Loucy (cell line): ENCODE measurements at regions not wholly inside any gene's neighbourhood (a gene's known extent, or its start where the extent isn't known, plus 50 kb on each side); places are given as distances from the start of the nearest gene placed in this dataset.
A peak's percentile ranks its signal among the peaks of the same experiment; 100 is the strongest.

ENCODE experiments used
- H2AFZ ChIP-seq: fragments of 200-600 bp; sonication (generic); 2 replicates; pipeline ENCODE4 v1.6.0; 2016; ENCODE audit warnings: antibody characterized with exemption, mild to moderate bottlenecking, low read length, moderate library complexity
- H3F3A ChIP-seq: fragments of 200-600 bp; 2 replicates; pipeline ENCODE4 v1.6.0; 2016; ENCODE audit warnings: antibody characterized with exemption, low read depth, mild to moderate bottlenecking
- H3K27me3 ChIP-seq: fragments of 200-600 bp; sonication (generic); 2 replicates; pipeline ENCODE4 v1.6.1; 2014; ENCODE audit warnings: low read length, mild to moderate bottlenecking; ENCODE audit not compliant: insufficient read depth, poor library complexity, severe bottlenecking
- H3K36me3 ChIP-seq: fragments of 200-600 bp; sonication (generic); 2 replicates; pipeline ENCODE4 v1.6.1; 2016; ENCODE audit warnings: low read length; ENCODE audit not compliant: insufficient read depth
- H3K4me1 ChIP-seq: fragments of 200-600 bp; sonication (generic); 2 replicates; pipeline ENCODE4 v1.5.1; 2014; ENCODE audit warnings: low read length, mild to moderate bottlenecking; ENCODE audit not compliant: insufficient read depth, poor library complexity, severe bottlenecking
- H3K4me2 ChIP-seq: fragments of 200-600 bp; sonication (generic); 2 replicates; pipeline ENCODE4 v1.6.0; 2014; ENCODE audit warnings: antibody characterized with exemption, low read length, low read depth, mild to moderate bottlenecking; ENCODE audit not compliant: poor library complexity, severe bottlenecking
- H3K4me3 ChIP-seq: fragments of 200-600 bp; sonication (generic); 2 replicates; pipeline ENCODE4 v1.5.1; 2014; ENCODE audit warnings: low read length, mild to moderate bottlenecking, mixed read lengths; ENCODE audit not compliant: poor library complexity, severe bottlenecking
- H3K79me2 ChIP-seq: fragments of 200-600 bp; sonication (generic); 2 replicates; pipeline ENCODE4 v1.6.1; 2014; ENCODE audit warnings: low read length; ENCODE audit not compliant: insufficient read depth
- H3K9ac ChIP-seq: fragments of 200-600 bp; sonication (generic); 2 replicates; pipeline ENCODE4 v1.6.0; 2014; ENCODE audit warnings: mild to moderate bottlenecking, low read depth, low read length, moderate library complexity; ENCODE audit not compliant: poor library complexity, severe bottlenecking
- H3K9me2 ChIP-seq: fragments of 200-600 bp; sonication (generic); replicated peaks from 2 replicates; pipeline ENCODE4 v1.6.1; 2016; ENCODE audit warnings: low read depth, low read length, mixed read lengths
- H3K9me3 ChIP-seq: fragments of 200-600 bp; sonication (generic); 2 replicates; pipeline ENCODE4 v1.6.1; 2014; ENCODE audit warnings: mild to moderate bottlenecking, antibody characterized with exemption, low read length, low read depth; ENCODE audit not compliant: insufficient read depth
- H4K20me1 ChIP-seq: fragments of 200-600 bp; sonication (generic); 2 replicates; pipeline ENCODE4 v1.6.0; 2014; ENCODE audit warnings: antibody characterized with exemption, low read length, mild to moderate bottlenecking; ENCODE audit not compliant: insufficient read depth, poor library complexity, severe bottlenecking
- EZH2phosphoT487 ChIP-seq: fragments of 200-600 bp; IDR thresholded peaks from 2 replicates; pipeline ENCODE4 v1.6.1; 2018; ENCODE audit warnings: antibody characterized with exemption, mild to moderate bottlenecking, moderate library complexity, borderline replicate concordance
- TF ChIP-seq, protein P1 (sequence below): fragments of 200-600 bp; sonication (generic); conservative IDR thresholded peaks from 2 replicates; pipeline ENCODE4 v1.5.1; 2014; ENCODE audit warnings: mild to moderate bottlenecking, antibody characterized with exemption, low read length

- H3K4me2 ChIP-seq: no peak overlapping the region
- peaks cover 13% of the 10 kb centered on the region for H3K4me1 ChIP-seq
- H3K9ac ChIP-seq: no peak overlapping the region
- no peaks in the 10 kb centered on the region for H3F3A ChIP-seq
- H4K20me1 ChIP-seq: no peaks in the 10 kb centered on the region
- no peaks in the 10 kb centered on the region for H3K27me3 ChIP-seq
- TF ChIP-seq, protein P1, sequence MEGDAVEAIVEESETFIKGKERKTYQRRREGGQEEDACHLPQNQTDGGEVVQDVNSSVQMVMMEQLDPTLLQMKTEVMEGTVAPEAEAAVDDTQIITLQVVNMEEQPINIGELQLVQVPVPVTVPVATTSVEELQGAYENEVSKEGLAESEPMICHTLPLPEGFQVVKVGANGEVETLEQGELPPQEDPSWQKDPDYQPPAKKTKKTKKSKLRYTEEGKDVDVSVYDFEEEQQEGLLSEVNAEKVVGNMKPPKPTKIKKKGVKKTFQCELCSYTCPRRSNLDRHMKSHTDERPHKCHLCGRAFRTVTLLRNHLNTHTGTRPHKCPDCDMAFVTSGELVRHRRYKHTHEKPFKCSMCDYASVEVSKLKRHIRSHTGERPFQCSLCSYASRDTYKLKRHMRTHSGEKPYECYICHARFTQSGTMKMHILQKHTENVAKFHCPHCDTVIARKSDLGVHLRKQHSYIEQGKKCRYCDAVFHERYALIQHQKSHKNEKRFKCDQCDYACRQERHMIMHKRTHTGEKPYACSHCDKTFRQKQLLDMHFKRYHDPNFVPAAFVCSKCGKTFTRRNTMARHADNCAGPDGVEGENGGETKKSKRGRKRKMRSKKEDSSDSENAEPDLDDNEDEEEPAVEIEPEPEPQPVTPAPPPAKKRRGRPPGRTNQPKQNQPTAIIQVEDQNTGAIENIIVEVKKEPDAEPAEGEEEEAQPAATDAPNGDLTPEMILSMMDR: no peak
- no peak for TF ChIP-seq EZH2phosphoT487
- peak overlapping the region; percentile 14 for H2AFZ ChIP-seq
- no peaks in the 10 kb centered on the region for H3K79me2 ChIP-seq
- H3K4me3 ChIP-seq: no peak overlapping the region
- H3K9me3 ChIP-seq: peaks cover 7% of the 10 kb centered on the region; the same call in 1 of the 2 replicates
- H3K9me2 ChIP-seq: no peaks in the 10 kb centered on the region
- no peaks in the 10 kb centered on the region for H3K36me3 ChIP-seq
Observed at GRCh38 chr13:40319699-40320579, 346.5 kb downstream of the FOXO1 start.

DNA sequence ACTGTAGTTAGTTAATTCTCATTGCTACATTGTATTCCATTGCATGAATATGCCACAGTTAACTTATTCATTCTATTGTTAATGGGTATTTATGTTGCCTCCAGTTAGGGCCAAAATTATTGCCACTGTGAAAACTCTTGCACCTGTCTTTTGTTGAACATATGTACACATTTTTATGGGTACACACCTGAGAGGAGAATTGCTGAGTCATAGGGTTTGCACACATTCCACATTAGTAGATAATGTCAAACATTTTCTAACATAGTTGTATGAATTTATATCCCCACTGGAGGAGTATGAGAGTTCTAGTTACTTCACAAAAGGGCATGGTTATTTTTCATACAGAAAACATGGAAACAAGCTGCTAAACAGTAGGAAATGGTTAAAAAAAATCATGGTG, 338.4 kb downstream of the FOXO1 start:
- Histone ChIP-seq H3K9me3 (peaks cover 9% of the 10 kb centered on the region; the same call in 1 of the 2 replicates), H3K27me3 (no peaks in the 10 kb centered on the region), H3K36me3 (no peaks in the 10 kb centered on the region), H3K4me2 (no peak overlapping the region), H3K4me3 (no peak overlapping the region), H3K9ac (no peak overlapping the region), H3K79me2 (no peaks in the 10 kb centered on the region), H3K4me1 (peaks cover 20% of the 10 kb centered on the region), H4K20me1 (no peaks in the 10 kb centered on the region), H3K9me2 (no peaks in the 10 kb centered on the region), H3F3A (no peaks in the 10 kb centered on the region), H2AFZ (no peak overlapping the region)
- TF ChIP-seq, protein P1: no peak
- no peak for TF ChIP-seq EZH2phosphoT487

DNA sequence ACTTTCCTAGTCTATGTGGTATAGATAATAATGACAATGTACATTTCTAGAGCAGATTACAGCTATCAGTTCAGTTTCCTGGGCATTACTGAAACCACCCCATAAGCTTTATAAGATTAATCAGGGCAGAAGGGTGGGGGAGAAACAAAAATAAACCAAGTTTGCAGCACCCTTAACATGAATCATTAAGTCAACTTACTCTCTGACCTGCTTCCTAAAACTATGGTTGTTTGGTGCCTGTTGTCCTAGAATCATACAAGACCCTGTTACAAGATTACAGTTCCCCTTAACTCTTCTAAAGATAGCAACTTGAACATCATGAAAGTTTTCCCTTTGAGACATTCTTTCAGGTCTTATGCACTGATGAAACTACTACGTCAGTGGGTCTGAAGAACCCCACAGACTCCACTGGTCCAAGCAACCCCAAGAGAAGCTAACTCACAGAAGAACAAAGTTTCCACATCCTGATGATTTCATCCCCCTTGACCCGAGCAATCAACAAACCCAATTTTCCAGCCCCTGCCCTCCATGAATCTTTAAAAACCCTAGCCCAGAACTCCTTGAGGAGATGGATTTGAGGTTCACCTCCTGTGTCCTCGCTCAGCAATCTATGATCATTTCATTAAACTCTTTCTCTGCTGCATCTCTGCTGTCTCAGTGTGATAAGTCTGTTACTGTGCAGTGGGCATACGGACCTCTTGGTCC, 336.5 kb downstream of the FOXO1 start:
- Histone ChIP-seq H3K36me3 (no peaks in the 10 kb centered on the region), H3K4me3 (no peak overlapping the region), H2AFZ (no peak overlapping the region), H4K20me1 (no peaks in the 10 kb centered on the region), H3K79me2 (no peaks in the 10 kb centered on the region), H3K4me2 (no peak overlapping the region), H3F3A (no peaks in the 10 kb centered on the region), H3K9me2 (no peaks in the 10 kb centered on the region), H3K27me3 (no peaks in the 10 kb centered on the region), H3K4me1 (peaks cover 20% of the 10 kb centered on the region), H3K9ac (no peak overlapping the region), H3K9me3 (peaks cover 3% of the 10 kb centered on the region; the same call in 1 of the 2 replicates)
- TF ChIP-seq, protein P1: no peak
- TF ChIP-seq EZH2phosphoT487: no peak
